Gastrocnemius medialis (tissue), 4 donors: ENCODE measurements at regions not wholly inside any gene's neighbourhood (a gene's known extent, or its start where the extent isn't known, plus 50 kb on each side); places are given as distances from the start of the nearest gene placed in this dataset.

Experiments used
- ATAC-seq, 2 donors: fragments of 150-250 bp; one replicate each; pipeline ENCODE4 v1.9.1; 2016
- DNase-seq, 2 donors: peaks; one replicate each; pipeline ENCODE4 v3.0.0-alpha.2; 2019
- H3K27ac ChIP-seq, 4 donors: fragments of 200-600 bp; sonication (generic); 1 replicate in 1 of 4; 2 replicates in 3 of 4; pipeline ENCODE4 v1.5.1; 2016 to 2018; ENCODE audit warnings: mild to moderate bottlenecking in 2 of 4, moderate library complexity in 1 of 4
- H3K27me3 ChIP-seq, 3 donors: fragments of 200-600 bp; sonication (generic) in 2 of 3; 1 replicate in 1 of 3; 2 replicates in 2 of 3; pipeline versions ENCODE4 v1.5.1 to v1.6.0; 2016 to 2019; ENCODE audit warnings: mild to moderate bottlenecking in 1 of 3, moderate library complexity in 1 of 3
- H3K36me3 ChIP-seq, 2 donors: fragments of 200-600 bp; sonication (generic) in 1 of 2; one replicate each; pipeline ENCODE4 v1.5.1; 2017 to 2018
- H3K4me1 ChIP-seq, 2 donors: fragments of 200-600 bp; sonication (generic) in 1 of 2; one replicate each; pipeline ENCODE4 v1.5.1; 2016 to 2017; ENCODE audit warnings: mild to moderate bottlenecking in 2 of 2
- H3K4me3 ChIP-seq, 4 donors: fragments of 200-600 bp; sonication (generic) in 3 of 4; 1 replicate in 1 of 4; 2 replicates in 3 of 4; pipeline ENCODE4 v1.5.1; 2016 to 2019; ENCODE audit warnings: mild to moderate bottlenecking in 2 of 4
- H3K9me3 ChIP-seq, 3 donors: fragments of 200-600 bp; sonication (generic) in 2 of 3; 1 replicate in 1 of 3; 2 replicates in 2 of 3; pipeline ENCODE4 v1.5.1; 2016 to 2019
- POLR2A ChIP-seq, 2 donors: fragments of 450-650 bp; IDR thresholded peaks; one replicate each; pipeline ENCODE4 v1.6.1; 2017; ENCODE audit warnings: antibody characterized with exemption in 2 of 2, mild to moderate bottlenecking in 2 of 2, moderate library complexity in 2 of 2
- in situ Hi-C, 4 donors: fragments of 200-750 bp; cut with MboI; loops; one replicate each; pipeline versions ENCODE4 v1.15.0 to v1.8.0; 2017; ENCODE audit warnings: low sequenced_read_pairs in 4 of 4
- intact Hi-C: fragments of 100-400 bp; cut with DNase I; formaldehyde crosslinking; loops from one replicate; pipeline ENCODE4 v1.15.1; 2023; ENCODE audit warnings: low total_unique reads
- TF ChIP-seq, protein P1 (sequence below), 5 experiments: fragments of 450-650 bp in 3 of 5; fragments of 200-600 bp in 2 of 5; sonication (generic) in 2 of 5; IDR thresholded peaks in 4 of 5; conservative IDR thresholded peaks in 1 of 5; 1 replicate in 4 of 5; 2 replicates in 1 of 5; pipeline ENCODE4 v1.5.1; 2016 to 2019; ENCODE audit warnings: antibody characterized with exemption in 5 of 5, mild to moderate bottlenecking in 3 of 5, moderate library complexity in 3 of 5

DNA sequence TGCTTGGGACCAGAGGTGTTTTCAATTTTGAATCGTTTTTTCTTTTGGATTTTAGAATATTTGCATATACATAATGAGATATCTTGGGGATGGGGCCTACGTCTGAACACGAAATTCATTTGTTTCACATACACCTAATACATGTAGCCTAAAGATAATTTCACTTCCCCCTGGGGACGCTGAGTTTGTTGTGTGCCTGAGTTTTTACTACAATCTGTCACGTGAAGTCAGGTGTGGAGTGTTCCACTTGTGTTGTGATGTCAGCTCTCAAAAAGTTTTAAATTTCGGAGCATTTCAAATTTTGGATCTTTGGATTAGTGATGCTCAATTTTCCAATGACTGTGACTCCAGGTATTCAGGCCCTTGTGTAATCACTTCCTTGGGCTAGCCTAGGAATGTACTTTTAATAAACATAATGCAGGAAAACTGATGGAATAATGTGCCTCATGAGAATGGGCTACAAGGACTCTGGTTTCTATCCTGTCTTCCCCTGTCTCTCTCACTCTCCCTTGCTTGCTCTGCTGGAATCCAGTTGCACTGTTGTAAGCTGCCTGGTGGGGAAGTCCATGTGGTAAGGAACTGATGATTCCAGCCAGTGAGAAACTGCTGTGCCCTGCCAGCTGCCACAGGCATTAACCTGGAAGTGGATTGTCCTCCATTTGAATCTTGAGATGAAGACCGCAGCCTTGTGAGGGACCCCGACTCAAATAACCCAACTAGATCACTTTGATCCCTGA, 403.8 kb downstream of the SHISA9 start:
- in situ Hi-C loops (no loop called here), intact Hi-C loops (no loop called here)
- no peak overlapping the region for H3K4me3 ChIP-seq
- DNase-seq (no peak), ATAC-seq (no peak)
- no peaks in the 10 kb centered on the region for H3K27me3 ChIP-seq
- H3K4me1 ChIP-seq: no peaks in the 10 kb centered on the region
- H3K27ac ChIP-seq: no peak overlapping the region
- no peaks in the 10 kb centered on the region for H3K36me3 ChIP-seq
- H3K9me3 ChIP-seq: no peaks in the 10 kb centered on the region
- TF ChIP-seq, protein P1, sequence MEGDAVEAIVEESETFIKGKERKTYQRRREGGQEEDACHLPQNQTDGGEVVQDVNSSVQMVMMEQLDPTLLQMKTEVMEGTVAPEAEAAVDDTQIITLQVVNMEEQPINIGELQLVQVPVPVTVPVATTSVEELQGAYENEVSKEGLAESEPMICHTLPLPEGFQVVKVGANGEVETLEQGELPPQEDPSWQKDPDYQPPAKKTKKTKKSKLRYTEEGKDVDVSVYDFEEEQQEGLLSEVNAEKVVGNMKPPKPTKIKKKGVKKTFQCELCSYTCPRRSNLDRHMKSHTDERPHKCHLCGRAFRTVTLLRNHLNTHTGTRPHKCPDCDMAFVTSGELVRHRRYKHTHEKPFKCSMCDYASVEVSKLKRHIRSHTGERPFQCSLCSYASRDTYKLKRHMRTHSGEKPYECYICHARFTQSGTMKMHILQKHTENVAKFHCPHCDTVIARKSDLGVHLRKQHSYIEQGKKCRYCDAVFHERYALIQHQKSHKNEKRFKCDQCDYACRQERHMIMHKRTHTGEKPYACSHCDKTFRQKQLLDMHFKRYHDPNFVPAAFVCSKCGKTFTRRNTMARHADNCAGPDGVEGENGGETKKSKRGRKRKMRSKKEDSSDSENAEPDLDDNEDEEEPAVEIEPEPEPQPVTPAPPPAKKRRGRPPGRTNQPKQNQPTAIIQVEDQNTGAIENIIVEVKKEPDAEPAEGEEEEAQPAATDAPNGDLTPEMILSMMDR (IDR thresholded peaks at IDR 0.05 in 4 of 5, conservative IDR thresholded peaks at IDR 0.05 in 1 of 5): no peak
- no peak for TF ChIP-seq POLR2A (IDR thresholded peaks at IDR 0.05)

DNA sequence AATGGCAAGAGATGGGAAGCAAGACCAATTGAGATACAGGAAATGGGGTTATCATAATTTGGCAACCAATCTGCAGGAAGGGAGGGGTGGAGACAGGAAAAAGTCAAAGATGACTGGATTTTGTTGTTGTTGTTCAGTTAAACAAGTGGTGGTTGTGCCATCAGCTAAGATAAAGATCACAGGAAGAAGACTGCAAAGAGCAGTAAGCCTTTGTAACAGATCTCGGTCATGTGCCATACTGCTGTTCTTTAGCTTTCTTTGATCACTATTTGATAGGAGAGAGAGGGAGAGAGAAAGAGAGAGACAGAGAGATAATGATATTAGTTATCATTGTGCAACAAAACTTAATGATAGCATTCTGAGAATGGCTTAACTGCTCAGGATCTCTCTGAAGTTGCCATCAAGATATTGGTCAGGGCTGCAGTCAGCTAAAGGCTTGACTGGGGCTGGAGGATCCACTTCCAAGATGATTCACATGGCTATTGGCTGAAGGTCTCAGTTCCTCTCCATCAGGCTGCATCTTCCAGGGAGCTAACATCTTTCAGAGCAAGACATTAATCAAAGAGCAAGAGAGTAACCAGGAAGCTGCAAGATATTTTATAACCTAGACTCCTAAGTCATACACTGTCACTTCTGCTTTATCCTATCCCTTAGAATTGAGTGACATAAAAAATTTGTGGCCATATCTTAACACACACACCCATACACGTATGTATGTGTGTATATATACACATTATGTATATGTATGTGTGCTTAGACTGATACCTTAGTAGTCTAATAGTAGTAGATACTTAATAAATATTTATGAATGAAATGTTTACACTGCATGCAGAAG, 405.0 kb downstream of the SHISA9 start:
- Histone ChIP-seq H3K36me3 (no peaks in the 10 kb centered on the region), H3K27ac (no peak overlapping the region), H3K27me3 (no peaks in the 10 kb centered on the region), H3K4me1 (no peaks in the 10 kb centered on the region), H3K4me3 (no peak overlapping the region), H3K9me3 (no peaks in the 10 kb centered on the region)
- DNase-seq: no peak
- no peak for ATAC-seq
- no peak for TF ChIP-seq POLR2A (IDR thresholded peaks at IDR 0.05)
- TF ChIP-seq, protein P1 (IDR thresholded peaks at IDR 0.05 in 4 of 5, conservative IDR thresholded peaks at IDR 0.05 in 1 of 5): no peak
- in situ Hi-C loops (no loop called here), intact Hi-C loops (no loop called here)

DNA sequence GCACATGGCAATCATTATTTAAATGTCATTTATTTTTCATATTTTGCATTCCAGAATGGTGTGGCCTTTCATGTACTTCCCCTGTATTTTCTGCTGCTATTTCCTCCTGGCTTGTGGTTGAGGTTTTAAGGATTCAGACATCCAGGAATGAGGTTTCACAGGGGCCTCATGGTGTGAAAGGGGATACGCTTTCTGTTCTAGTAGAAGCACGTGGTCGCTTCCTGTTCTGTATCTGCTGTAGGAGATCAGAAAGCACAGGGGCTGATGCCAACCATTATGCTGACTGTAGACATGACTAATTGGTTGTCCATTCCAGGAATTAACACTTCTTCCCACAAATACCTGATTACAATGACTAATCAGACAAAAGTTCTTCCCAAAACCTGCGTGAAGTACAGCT, 405.9 kb downstream of the SHISA9 start:
- Histone ChIP-seq H3K36me3 (no peaks in the 10 kb centered on the region), H3K4me1 (no peaks in the 10 kb centered on the region), H3K9me3 (no peaks in the 10 kb centered on the region), H3K27me3 (no peaks in the 10 kb centered on the region), H3K27ac (no peak overlapping the region), H3K4me3 (no peak overlapping the region)
- no peak for ATAC-seq
- in situ Hi-C loops: no loop called here
- DNase-seq: no peak
- TF ChIP-seq, protein P1 (IDR thresholded peaks at IDR 0.05 in 4 of 5, conservative IDR thresholded peaks at IDR 0.05 in 1 of 5): no peak
- no peak for TF ChIP-seq POLR2A (IDR thresholded peaks at IDR 0.05)
- intact Hi-C loops: no loop called here

DNA sequence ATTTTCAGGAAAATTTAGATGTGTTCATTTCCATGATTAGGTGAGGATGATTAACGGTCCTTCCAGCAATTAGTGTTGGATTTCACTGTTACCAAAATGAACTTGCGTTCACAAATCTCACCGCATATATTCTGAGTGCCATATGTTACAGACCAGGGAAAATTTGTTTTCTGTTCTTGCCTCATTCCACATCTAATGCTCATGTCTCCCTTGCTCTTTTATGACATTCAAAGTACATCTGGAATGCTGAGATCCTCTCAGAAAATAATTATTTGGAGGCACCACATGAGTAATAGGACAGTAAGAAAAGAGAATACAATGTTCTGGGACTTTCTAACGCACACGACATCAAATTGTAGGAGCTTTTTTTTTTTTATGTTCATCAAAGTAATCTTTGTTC, 406.5 kb downstream of the SHISA9 start:
- no peaks in the 10 kb centered on the region for H3K4me1 ChIP-seq
- no peak overlapping the region for H3K4me3 ChIP-seq
- TF ChIP-seq POLR2A (IDR thresholded peaks at IDR 0.05): no peak
- TF ChIP-seq, protein P1 (IDR thresholded peaks at IDR 0.05 in 4 of 5, conservative IDR thresholded peaks at IDR 0.05 in 1 of 5): no peak
- DNase-seq: no peak
- H3K27me3 ChIP-seq: no peaks in the 10 kb centered on the region
- no peaks in the 10 kb centered on the region for H3K9me3 ChIP-seq
- in situ Hi-C loops: no loop called here
- intact Hi-C loops: no loop called here
- H3K36me3 ChIP-seq: no peaks in the 10 kb centered on the region
- H3K27ac ChIP-seq: no peak overlapping the region
- no peak for ATAC-seq
